Upper lobe of left lung (tissue), 6 donors: ENCODE measurements at regions not wholly inside any gene's neighbourhood (a gene's known extent, or its start where the extent isn't known, plus 50 kb on each side); places are given as distances from the start of the nearest gene placed in this dataset.
"Not testable (repeated sequence)": the region's sequence is repeated elsewhere in the genome, so short reads cannot be mapped to it uniquely, and the experiment has no call there.

Experiments used
- ATAC-seq, 2 donors: fragments of 200-7000 bp; cut with Tn5 transposase; one replicate each; pipeline ENCODE4 v1.9.1; 2022; ENCODE audit warnings: mild to moderate bottlenecking in 2 of 2, moderate library complexity in 2 of 2; ENCODE audit not compliant: low FRiP score in 2 of 2
- DNase-seq, 2 donors: peaks; one replicate each; pipeline ENCODE4 v3.0.0-alpha.2; 2019 to 2020
- H3K27ac ChIP-seq, 4 donors: fragments of 200-600 bp; sonication (generic); one replicate each; pipeline ENCODE4 v1.5.1; 2016 to 2019
- H3K27me3 ChIP-seq, 4 donors: fragments of 200-600 bp; sonication (generic); one replicate each; pipeline ENCODE4 v1.5.1; 2017 to 2019
- H3K36me3 ChIP-seq, 4 donors: fragments of 200-600 bp; sonication (generic); one replicate each; pipeline ENCODE4 v1.5.1; 2016 to 2019
- H3K4me1 ChIP-seq, 4 donors: fragments of 200-600 bp; sonication (generic); one replicate each; pipeline ENCODE4 v1.5.1; 2018 to 2019
- H3K4me3 ChIP-seq, 4 donors: fragments of 200-600 bp; sonication (generic); one replicate each; pipeline ENCODE4 v1.5.1; 2017 to 2019; ENCODE audit warnings: mild to moderate bottlenecking in 2 of 4, moderate library complexity in 1 of 4
- H3K9me3 ChIP-seq, 4 donors: fragments of 200-600 bp; sonication (generic); one replicate each; pipeline ENCODE4 v1.5.1; 2018 to 2019
- CTCF ChIP-seq, 6 experiments: fragments of 450-650 bp in 4 of 6; fragments of 200-600 bp in 2 of 6; sonication (generic) in 2 of 6; IDR thresholded peaks; one replicate each; pipeline ENCODE4 v1.5.1; 2016 to 2019; ENCODE audit warnings: antibody characterized with exemption in 6 of 6
- EP300 ChIP-seq, 4 donors: sonication (generic); formaldehyde crosslinking; IDR thresholded peaks; one replicate each; pipeline ENCODE4 v1.5.1; 2017; ENCODE audit warnings: antibody characterized with exemption in 4 of 4, control low read depth in 2 of 4
- POLR2A ChIP-seq, 4 donors: fragments of 450-650 bp; IDR thresholded peaks; one replicate each; pipeline ENCODE4 v1.5.1; 2016 to 2017; ENCODE audit warnings: antibody characterized with exemption in 4 of 4, mild to moderate bottlenecking in 2 of 4
- POLR2AphosphoS5 ChIP-seq, 2 donors: sonication (generic); formaldehyde crosslinking; IDR thresholded peaks; one replicate each; pipeline ENCODE4 v1.5.1; 2017; ENCODE audit warnings: antibody characterized with exemption in 2 of 2
- WGBS, 2 donors: methylation state at CpG; one replicate each; pipeline ENCODE4 v1.1.5; 2017 to 2018; 5-methylcytosine and 5-hydroxymethylcytosine counted together
- donor health status: DM: no; HTN: no; CAD: no; lungs with moderate emphysema.
- donor health status: DM: no; HTN: yes; CAD: no; lungs with severe emphysema.

GRCh38 chr2:186380805-186381204 is 105.3 kb upstream of the ZC3H15 start:
- Histone ChIP-seq H3K36me3 (no peaks in the 10 kb centered on the region), H3K4me1 (no peaks in the 10 kb centered on the region), H3K4me3 (no peak overlapping the region), H3K27ac (no peak overlapping the region), H3K27me3 (no peaks in the 10 kb centered on the region), H3K9me3 (peaks cover under 1 to 14% (median 4%) of the 10 kb centered on the region in 4 donors)
- DNase-seq = no peak
- no peak for ATAC-seq
- TF ChIP-seq EP300 (IDR thresholded peaks at IDR 0.05) (no peak), CTCF (IDR thresholded peaks at IDR 0.05) (no peak), POLR2A (IDR thresholded peaks at IDR 0.05) (no peak), POLR2AphosphoS5 (IDR thresholded peaks at IDR 0.05) (no peak)
- WGBS, 2 donors = 85 to 88% methylated on average over 2 of the region's 2 CpGs

GRCh38 chr2:186381573-186381972 is 104.5 kb upstream of the ZC3H15 start:
- Histone ChIP-seq H3K4me3 (no peak overlapping the region), H3K27me3 (no peaks in the 10 kb centered on the region), H3K9me3 (peaks cover 5 to 16% (median 9%) of the 10 kb centered on the region in 4 donors), H3K36me3 (no peaks in the 10 kb centered on the region), H3K27ac (no peak overlapping the region), H3K4me1 (no peaks in the 10 kb centered on the region)
- DNase-seq (peak in 1 of 2 donors; percentile 31), ATAC-seq (no peak)
- TF ChIP-seq CTCF (IDR thresholded peaks at IDR 0.05) = no peak
- no peak for TF ChIP-seq POLR2A (IDR thresholded peaks at IDR 0.05)
- WGBS, 2 donors = 94 to 95% methylated on average over 13 of the region's 13 CpGs

- WGBS, 2 donors = 63 to 75% methylated on average over 1 of the region's 1 CpG
Measured at GRCh38 chr2:186382932-186383331, 103.1 kb upstream of the ZC3H15 start.

GRCh38 chr2:186384226-186384625 is 101.8 kb upstream of the ZC3H15 start:
- no peak for TF ChIP-seq EP300 (IDR thresholded peaks at IDR 0.05)
- no peak for TF ChIP-seq CTCF (IDR thresholded peaks at IDR 0.05)
- no peak for TF ChIP-seq POLR2A (IDR thresholded peaks at IDR 0.05)
- no peak for TF ChIP-seq POLR2AphosphoS5 (IDR thresholded peaks at IDR 0.05)
- no peaks in the 10 kb centered on the region for H3K27me3 ChIP-seq
- H3K36me3 ChIP-seq = no peaks in the 10 kb centered on the region
- DNase-seq (no peak), ATAC-seq (no peak)
- H3K27ac ChIP-seq = no peak overlapping the region
- H3K9me3 ChIP-seq = peaks cover 5 to 16% (median 9%) of the 10 kb centered on the region in 4 donors
- no peaks in the 10 kb centered on the region for H3K4me1 ChIP-seq
- H3K4me3 ChIP-seq = no peak overlapping the region

More at GRCh38 chr2:186382932-186383331, 103.1 kb upstream of the ZC3H15 start:
- H3K27ac ChIP-seq = no peak overlapping the region
- ATAC-seq = no peak
- H3K4me3 ChIP-seq = no peak overlapping the region
- H3K4me1 ChIP-seq = no peaks in the 10 kb centered on the region
- H3K36me3 ChIP-seq = no peaks in the 10 kb centered on the region
- H3K9me3 ChIP-seq = peaks cover 5 to 16% (median 9%) of the 10 kb centered on the region in 4 donors
- no peaks in the 10 kb centered on the region for H3K27me3 ChIP-seq
- TF ChIP-seq EP300 (IDR thresholded peaks at IDR 0.05) (no peak), POLR2AphosphoS5 (IDR thresholded peaks at IDR 0.05) (no peak), POLR2A (IDR thresholded peaks at IDR 0.05) (no peak), CTCF (IDR thresholded peaks at IDR 0.05) (no peak)
- DNase-seq = no peak

GRCh38 chr2:186385638-186386201 is 100.3 kb upstream of the ZC3H15 start:
- not testable (repeated sequence) for H3K27me3 ChIP-seq, H3K36me3 ChIP-seq, ATAC-seq, H3K27ac ChIP-seq, DNase-seq, H3K4me3 ChIP-seq, H3K4me1 ChIP-seq
- 96 to 97% methylated on average over 4 of the region's 4 CpGs for WGBS, 2 donors
- H3K9me3 ChIP-seq = peaks cover 5 to 16% (median 13%) of the 10 kb centered on the region in 4 donors
